Hepatocyte (in vitro differentiated cells): ENCODE measurements at regions not wholly inside any gene's neighbourhood (a gene's known extent, or its start where the extent isn't known, plus 50 kb on each side); places are given as distances from the start of the nearest gene placed in this dataset.

Source experiments
- DNase-seq: peaks from one replicate; pipeline ENCODE4 v3.0.0-alpha.2; 2016; ENCODE audit warnings: low spot score
- H2AFZ ChIP-seq: fragments of 200-600 bp; sonication (generic); 2 replicates; pipeline ENCODE4 v1.6.0; 2016; ENCODE audit warnings: antibody characterized with exemption, mild to moderate bottlenecking
- H3K27ac ChIP-seq: fragments of 200-600 bp; sonication (generic); 2 replicates; pipeline ENCODE4 v1.5.1; 2016; ENCODE audit warnings: mild to moderate bottlenecking
- H3K27me3 ChIP-seq: fragments of 200-600 bp; sonication (generic); 2 replicates; pipeline ENCODE4 v1.6.1; 2016
- H3K36me3 ChIP-seq: fragments of 200-600 bp; sonication (generic); replicated peaks from 2 replicates; pipeline ENCODE4 v1.5.1; 2016; ENCODE audit warnings: low read depth; ENCODE audit not compliant: insufficient read depth
- H3K4me1 ChIP-seq: fragments of 200-600 bp; sonication (generic); 2 replicates; pipeline ENCODE4 v1.5.1; 2016; ENCODE audit warnings: mild to moderate bottlenecking, moderate library complexity; ENCODE audit not compliant: insufficient read depth
- H3K4me2 ChIP-seq: fragments of 200-600 bp; sonication (generic); 2 replicates; pipeline ENCODE4 v1.6.0; 2016
- H3K4me3 ChIP-seq: fragments of 200-600 bp; sonication (generic); 2 replicates; pipeline ENCODE4 v1.5.1; 2016; ENCODE audit warnings: mild to moderate bottlenecking
- H3K79me2 ChIP-seq: fragments of 200-600 bp; sonication (generic); 2 replicates; pipeline ENCODE4 v1.6.0; 2017; ENCODE audit warnings: mild to moderate bottlenecking
- H3K9me2 ChIP-seq: fragments of 200-600 bp; sonication (generic); replicated peaks from 2 replicates; pipeline ENCODE4 v1.6.0; 2017; ENCODE audit warnings: mild to moderate bottlenecking; ENCODE audit not compliant: insufficient read depth
- H3K9me3 ChIP-seq: fragments of 200-600 bp; sonication (generic); 2 replicates; pipeline ENCODE4 v1.5.1; 2016; ENCODE audit warnings: low read depth, mild to moderate bottlenecking
- H4K20me1 ChIP-seq: fragments of 200-600 bp; sonication (generic); 2 replicates; pipeline ENCODE4 v1.6.0; 2016; ENCODE audit warnings: mild to moderate bottlenecking; ENCODE audit not compliant: insufficient read depth, poor library complexity, severe bottlenecking
- CTCF ChIP-seq: fragments of 200-600 bp; sonication (generic); IDR thresholded peaks from 2 replicates; pipeline ENCODE4 v1.5.1; 2016; ENCODE audit warnings: antibody characterized with exemption, mild to moderate bottlenecking; ENCODE audit not compliant: poor library complexity
- EZH2 ChIP-seq: fragments of 200-600 bp; sonication (generic); IDR thresholded peaks from 2 replicates; pipeline ENCODE4 v1.6.1; 2016; ENCODE audit warnings: antibody characterized with exemption, mild to moderate bottlenecking, borderline replicate concordance
- EZH2phosphoT487 ChIP-seq: fragments of 200-600 bp; sonication (generic); IDR thresholded peaks from one replicate; pipeline ENCODE4 v1.6.1; 2018; ENCODE audit warnings: antibody characterized with exemption, mild to moderate bottlenecking, low read depth, moderate library complexity; ENCODE audit not compliant: unreplicated experiment, severe bottlenecking
- WGBS: methylation state at CpG from one replicate; pipeline ENCODE4 v1.1.6; 2016; ENCODE audit warnings: low lambda C conversion rate; ENCODE audit errors: missing lambda C conversion rate; 5-methylcytosine and 5-hydroxymethylcytosine counted together

GRCh38 chr11:92782806-92783205 is 186.6 kb upstream of the MTNR1B start:
- WGBS, result 92% methylated on average over 5 of the region's 5 CpGs
- Histone ChIP-seq H3K79me2 (no peaks in the 10 kb centered on the region), H3K4me3 (no peak overlapping the region), H3K27ac (no peak overlapping the region), H2AFZ (no peak overlapping the region), H3K9me3 (no peaks in the 10 kb centered on the region), H3K27me3 (no peaks in the 10 kb centered on the region), H3K9me2 (no peaks in the 10 kb centered on the region), H4K20me1 (no peaks in the 10 kb centered on the region), H3K36me3 (no peaks in the 10 kb centered on the region), H3K4me2 (no peak overlapping the region), H3K4me1 (no peaks in the 10 kb centered on the region)
- TF ChIP-seq EZH2phosphoT487 (no peak), EZH2 (no peak), CTCF (no peak)
- DNase-seq, result no peak

GRCh38 chr11:92784331-92784730 is 185.1 kb upstream of the MTNR1B start:
- Histone ChIP-seq H3K4me1 (no peaks in the 10 kb centered on the region), H3K4me2 (no peak overlapping the region), H3K27me3 (no peaks in the 10 kb centered on the region), H3K27ac (no peak overlapping the region), H3K79me2 (no peaks in the 10 kb centered on the region), H2AFZ (no peak overlapping the region), H3K9me2 (no peaks in the 10 kb centered on the region), H3K9me3 (no peaks in the 10 kb centered on the region), H4K20me1 (no peaks in the 10 kb centered on the region), H3K4me3 (no peak overlapping the region), H3K36me3 (no peaks in the 10 kb centered on the region)
- TF ChIP-seq EZH2phosphoT487 (no peak), EZH2 (no peak), CTCF (no peak)
- no peak for DNase-seq
- WGBS, result 76% methylated on average over 6 of the region's 6 CpGs

- Histone ChIP-seq H3K9me2 (no peaks in the 10 kb centered on the region), H3K4me2 (no peak overlapping the region), H3K79me2 (no peaks in the 10 kb centered on the region), H2AFZ (no peak overlapping the region), H4K20me1 (no peaks in the 10 kb centered on the region), H3K4me3 (no peak overlapping the region), H3K4me1 (no peaks in the 10 kb centered on the region), H3K36me3 (no peaks in the 10 kb centered on the region), H3K27me3 (peaks cover 2% of the 10 kb centered on the region), H3K27ac (no peak overlapping the region), H3K9me3 (no peaks in the 10 kb centered on the region)
- WGBS, result 91% methylated on average over 2 of the region's 2 CpGs
- TF ChIP-seq CTCF (no peak), EZH2 (no peak), EZH2phosphoT487 (no peak)
- no peak for DNase-seq
These were observed 181.8 kb upstream of the MTNR1B start for GRCh38 chr11:92787638-92788037.

GRCh38 chr11:92789761-92790160 is 179.7 kb upstream of the MTNR1B start:
- H3K9me3 ChIP-seq, result no peaks in the 10 kb centered on the region
- peak; percentile 12 for DNase-seq
- TF ChIP-seq CTCF (no peak), EZH2 (no peak), EZH2phosphoT487 (no peak)
- H3K4me2 ChIP-seq, result no peak overlapping the region
- no peak overlapping the region for H2AFZ ChIP-seq
- no peak overlapping the region for H3K4me3 ChIP-seq
- H3K9me2 ChIP-seq, result no peaks in the 10 kb centered on the region
- no peaks in the 10 kb centered on the region for H3K79me2 ChIP-seq
- WGBS, result 66% methylated on average over 9 of the region's 9 CpGs
- H3K4me1 ChIP-seq, result no peaks in the 10 kb centered on the region
- no peaks in the 10 kb centered on the region for H3K36me3 ChIP-seq
- no peaks in the 10 kb centered on the region for H4K20me1 ChIP-seq
- peaks cover 2% of the 10 kb centered on the region for H3K27me3 ChIP-seq
- no peak overlapping the region for H3K27ac ChIP-seq
